GM18517 (cell line): ENCODE measurements at regions not wholly inside any gene's neighbourhood (a gene's known extent, or its start where the extent isn't known, plus 50 kb on each side); places are given as distances from the start of the nearest gene placed in this dataset.
"Not testable (repeated sequence)": the region's sequence is repeated elsewhere in the genome, so short reads cannot be mapped to it uniquely, and the experiment has no call there.

ENCODE experiments used
- ATAC-seq: cut with Tn5 transposase; IDR thresholded peaks from one replicate; pipeline ENCODE4 v1.9.1; 2021; ENCODE audit warnings: mild to moderate bottlenecking, moderate library complexity; ENCODE audit not compliant: unreplicated experiment

- no peak for ATAC-seq
Measured at GRCh38 chr1:4460651-4461050, 193.8 kb upstream of the AJAP1 start.

- no peak for ATAC-seq
Measured at GRCh38 chr1:4461726-4462290, 192.6 kb upstream of the AJAP1 start.

GRCh38 chr1:4462831-4463484, 191.5 kb upstream of the AJAP1 start:
- ATAC-seq: no peak

- ATAC-seq: no peak
Measured at GRCh38 chr1:4463631-4464030, 190.8 kb upstream of the AJAP1 start.

- ATAC-seq: no peak
Measured at GRCh38 chr1:4464478-4464877, 189.9 kb upstream of the AJAP1 start.

GRCh38 chr1:4467241-4467640, 187.2 kb upstream of the AJAP1 start:
- no peak for ATAC-seq

- ATAC-seq: no peak
Measured at GRCh38 chr1:4468386-4468785, 186.0 kb upstream of the AJAP1 start.

- ATAC-seq: no peak
Measured at GRCh38 chr1:4468804-4469514, 185.4 kb upstream of the AJAP1 start.

- no peak for ATAC-seq
Measured at GRCh38 chr1:4476394-4476793, 178.0 kb upstream of the AJAP1 start.

- ATAC-seq: no peak
Measured at GRCh38 chr1:4481451-4481850, 173.0 kb upstream of the AJAP1 start.

- ATAC-seq: no peak
Measured at GRCh38 chr1:4482526-4482925, 171.9 kb upstream of the AJAP1 start.

GRCh38 chr1:4483021-4483625, 171.3 kb upstream of the AJAP1 start:
- no peak for ATAC-seq

GRCh38 chr1:4485398-4485797, 169.0 kb upstream of the AJAP1 start:
- ATAC-seq: no peak

- no peak for ATAC-seq
Measured at GRCh38 chr1:4485878-4486277, 168.5 kb upstream of the AJAP1 start.

GRCh38 chr1:4486408-4487120, 167.8 kb upstream of the AJAP1 start:
- ATAC-seq: no peak

GRCh38 chr1:4488018-4488417, 166.4 kb upstream of the AJAP1 start:
- ATAC-seq: no peak

GRCh38 chr1:4489486-4489885, 164.9 kb upstream of the AJAP1 start:
- no peak for ATAC-seq

- ATAC-seq: not testable (repeated sequence)
Measured at GRCh38 chr1:4489992-4490391, 164.4 kb upstream of the AJAP1 start.

- no peak for ATAC-seq
Measured at GRCh38 chr1:4494027-4494426, 160.4 kb upstream of the AJAP1 start.

- ATAC-seq: no peak
Measured at GRCh38 chr1:4494558-4494957, 159.9 kb upstream of the AJAP1 start.

GRCh38 chr1:4495809-4496208, 158.6 kb upstream of the AJAP1 start:
- no peak for ATAC-seq
